HCT116 (cell line): ENCODE measurements at regions not wholly inside any gene's neighbourhood (a gene's known extent, or its start where the extent isn't known, plus 50 kb on each side); places are given as distances from the start of the nearest gene placed in this dataset.

ENCODE experiments used
- CTCF ChIP-seq, 3 experiments: fragments of 200-600 bp in 1 of 3; sonication (generic) in 1 of 3; IDR thresholded peaks in 2 of 3; conservative IDR thresholded peaks in 1 of 3; 2 replicates each; pipeline ENCODE4 v1.5.1; 2012 to 2017; ENCODE audit warnings: low read depth in 2 of 3, low read length in 2 of 3, antibody characterized with exemption in 1 of 3, borderline replicate concordance in 1 of 3, control low read depth in 1 of 3, mild to moderate bottlenecking in 1 of 3, mixed read lengths in 1 of 3, mixed run types in 1 of 3, moderate library complexity in 1 of 3; ENCODE audit not compliant: insufficient read depth in 1 of 3
- EGR1 ChIP-seq: IDR thresholded peaks from 2 replicates; pipeline ENCODE4 v1.6.1; 2012; ENCODE audit warnings: low read depth
- EZH2 ChIP-seq: fragments of 200-600 bp; sonication (generic); IDR thresholded peaks from 2 replicates; pipeline ENCODE4 v1.6.1; 2017; ENCODE audit warnings: antibody characterized with exemption, mixed run types
- MAX ChIP-seq: IDR thresholded peaks from 2 replicates; pipeline ENCODE4 v1.6.1; 2012
- POLR2A ChIP-seq: IDR thresholded peaks from 2 replicates; pipeline ENCODE4 v1.7.0; 2011; ENCODE audit warnings: borderline replicate concordance; ENCODE audit not compliant: insufficient read depth, insufficient read length; ENCODE audit errors: extremely low read depth
- POLR2AphosphoS5 ChIP-seq: IDR thresholded peaks from 2 replicates; pipeline ENCODE4 v1.6.1; 2011; ENCODE audit warnings: mild to moderate bottlenecking, low read depth, low read length, moderate library complexity
- RAD21 ChIP-seq: IDR thresholded peaks from 2 replicates; pipeline ENCODE4 v1.6.1; 2012; ENCODE audit warnings: low read depth, mild to moderate bottlenecking
- SIN3A ChIP-seq: IDR thresholded peaks from 2 replicates; pipeline ENCODE4 v1.6.1; 2012; ENCODE audit warnings: low read depth
- SP1 ChIP-seq: IDR thresholded peaks from 2 replicates; pipeline ENCODE4 v1.6.1; 2012; ENCODE audit warnings: low read depth
- SRF ChIP-seq: IDR thresholded peaks from 2 replicates; pipeline ENCODE4 v1.6.1; 2012; ENCODE audit warnings: low read depth
- ZFX ChIP-seq: fragments of 450-650 bp; IDR thresholded peaks from 2 replicates; pipeline ENCODE4 v1.6.1; 2017

DNA sequence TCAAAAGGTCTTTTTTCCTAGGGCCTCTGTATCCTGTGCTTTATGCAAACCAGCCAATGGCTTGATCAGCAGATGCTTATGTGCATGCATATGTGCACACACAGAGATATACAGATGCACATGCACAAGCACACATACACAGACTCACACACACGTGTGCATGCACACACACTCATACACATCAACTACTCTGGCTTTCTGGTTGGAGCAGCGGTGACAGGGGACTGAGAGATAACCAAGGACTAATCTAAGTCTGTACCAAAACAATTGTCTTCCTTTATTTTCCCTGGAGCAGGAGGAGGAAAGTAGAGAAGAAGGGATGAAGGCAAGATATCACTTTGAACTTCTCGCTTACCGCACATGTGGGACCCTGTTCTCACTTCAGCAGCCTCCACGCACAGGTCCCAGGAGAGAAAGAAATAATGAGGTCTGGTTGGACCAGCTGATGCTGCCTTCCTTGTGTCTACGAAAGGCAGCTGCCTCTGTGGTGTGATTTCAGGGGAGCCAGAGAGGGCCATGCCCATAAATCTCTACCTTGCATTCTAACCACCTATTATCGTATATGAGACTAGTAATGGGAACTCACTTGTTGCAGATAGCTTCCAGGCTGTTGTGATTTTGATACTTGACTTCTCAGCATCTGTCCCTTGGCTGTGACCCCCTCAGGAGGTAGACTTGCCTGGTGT is 338.0 kb downstream of the EN1 start:
- no peak for TF ChIP-seq POLR2AphosphoS5
- TF ChIP-seq ZFX = no peak
- no peak for TF ChIP-seq EGR1
- TF ChIP-seq SP1 = no peak
- TF ChIP-seq CTCF (IDR thresholded peaks at IDR 0.05 in 2 of 3, conservative IDR thresholded peaks at IDR 0.05 in 1 of 3; ENCODE audit: borderline replicate concordance in 1 of 3, insufficient read depth in 1 of 3, low read depth in 2 of 3, low read length in 2 of 3) = no peak
- no peak for TF ChIP-seq POLR2A
- no peak for TF ChIP-seq SRF
- TF ChIP-seq SIN3A = no peak
- no peak for TF ChIP-seq EZH2
- TF ChIP-seq MAX = no peak
- no peak for TF ChIP-seq RAD21
